ENCODE measurements at regions not wholly inside any gene's neighbourhood (a gene's known extent, or its start where the extent isn't known, plus 50 kb on each side); places are given as distances from the start of the nearest gene placed in this dataset.

GRCh38 chr4:86482306-86483172 is 111.6 kb upstream of the PTPN13 start:
- ChIA-PET CTCF (interaction anchor here (1.1 to 3.1 kb wide), 5 partner anchors 12 to 686 kb away, joined by 3 to 27 read pairs (median 4); no protein-coding TSS in a partner anchor), POLR2A (no interaction called here)
- peak; percentile 92 for ATAC-seq
- TF ChIP-seq NR1H2 (CRISPR knock-in tag; IDR thresholded peaks at IDR 0.05) (no peak), MXD4 (CRISPR knock-in tag; IDR thresholded peaks at IDR 0.05; ENCODE audit: borderline replicate concordance) (no peak), SOX15 (CRISPR knock-in tag; IDR thresholded peaks at IDR 0.05) (no peak), ETV6 (CRISPR knock-in tag; IDR thresholded peaks at IDR 0.05) (no peak), TP53 (CRISPR knock-in tag; IDR thresholded peaks at IDR 0.05) (no peak), FOXP1 (CRISPR knock-in tag; IDR thresholded peaks at IDR 0.05; ENCODE audit: borderline replicate concordance) (no peak), ATF1 (CRISPR knock-in tag; IDR thresholded peaks at IDR 0.05) (no peak), OVOL2 (CRISPR knock-in tag; IDR thresholded peaks at IDR 0.05; ENCODE audit: borderline replicate concordance) (no peak), FOXJ3 (CRISPR knock-in tag; IDR thresholded peaks at IDR 0.05; ENCODE audit: borderline replicate concordance) (peak; percentile 65; the same call in 1 of the 2 replicates), TCF7 (CRISPR knock-in tag; IDR thresholded peaks at IDR 0.05; ENCODE audit: low read depth) (no peak), PRRX2 (CRISPR knock-in tag; IDR thresholded peaks at IDR 0.05) (no peak), ZBTB21 (CRISPR knock-in tag; IDR thresholded peaks at IDR 0.05; ENCODE audit: borderline replicate concordance) (peak; percentile 69; the same call in 1 of the 2 replicates), ZNF425 (CRISPR knock-in tag; conservative IDR thresholded peaks at IDR 0.05) (no peak), MYBL2 (CRISPR knock-in tag; IDR thresholded peaks at IDR 0.05) (no peak), ZNF281 (CRISPR knock-in tag; IDR thresholded peaks at IDR 0.05) (0 out of 2 replicates have a peak, but pooled peaks have one; percentile 44), TEAD1 (CRISPR knock-in tag; IDR thresholded peaks at IDR 0.05) (peak; percentile 40; the same call in 1 of the 2 replicates)
- TF ChIP-seq, protein P1, sequence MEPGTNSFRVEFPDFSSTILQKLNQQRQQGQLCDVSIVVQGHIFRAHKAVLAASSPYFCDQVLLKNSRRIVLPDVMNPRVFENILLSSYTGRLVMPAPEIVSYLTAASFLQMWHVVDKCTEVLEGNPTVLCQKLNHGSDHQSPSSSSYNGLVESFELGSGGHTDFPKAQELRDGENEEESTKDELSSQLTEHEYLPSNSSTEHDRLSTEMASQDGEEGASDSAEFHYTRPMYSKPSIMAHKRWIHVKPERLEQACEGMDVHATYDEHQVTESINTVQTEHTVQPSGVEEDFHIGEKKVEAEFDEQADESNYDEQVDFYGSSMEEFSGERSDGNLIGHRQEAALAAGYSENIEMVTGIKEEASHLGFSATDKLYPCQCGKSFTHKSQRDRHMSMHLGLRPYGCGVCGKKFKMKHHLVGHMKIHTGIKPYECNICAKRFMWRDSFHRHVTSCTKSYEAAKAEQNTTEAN (CRISPR knock-in tag; IDR thresholded peaks at IDR 0.05), result no peak; the same call in 1 of the 2 replicates
- TF ChIP-seq, protein P2, sequence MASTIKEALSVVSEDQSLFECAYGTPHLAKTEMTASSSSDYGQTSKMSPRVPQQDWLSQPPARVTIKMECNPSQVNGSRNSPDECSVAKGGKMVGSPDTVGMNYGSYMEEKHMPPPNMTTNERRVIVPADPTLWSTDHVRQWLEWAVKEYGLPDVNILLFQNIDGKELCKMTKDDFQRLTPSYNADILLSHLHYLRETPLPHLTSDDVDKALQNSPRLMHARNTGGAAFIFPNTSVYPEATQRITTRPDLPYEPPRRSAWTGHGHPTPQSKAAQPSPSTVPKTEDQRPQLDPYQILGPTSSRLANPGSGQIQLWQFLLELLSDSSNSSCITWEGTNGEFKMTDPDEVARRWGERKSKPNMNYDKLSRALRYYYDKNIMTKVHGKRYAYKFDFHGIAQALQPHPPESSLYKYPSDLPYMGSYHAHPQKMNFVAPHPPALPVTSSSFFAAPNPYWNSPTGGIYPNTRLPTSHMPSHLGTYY (CRISPR knock-in tag; IDR thresholded peaks at IDR 0.05), result no peak
- TF ChIP-seq, protein P3, sequence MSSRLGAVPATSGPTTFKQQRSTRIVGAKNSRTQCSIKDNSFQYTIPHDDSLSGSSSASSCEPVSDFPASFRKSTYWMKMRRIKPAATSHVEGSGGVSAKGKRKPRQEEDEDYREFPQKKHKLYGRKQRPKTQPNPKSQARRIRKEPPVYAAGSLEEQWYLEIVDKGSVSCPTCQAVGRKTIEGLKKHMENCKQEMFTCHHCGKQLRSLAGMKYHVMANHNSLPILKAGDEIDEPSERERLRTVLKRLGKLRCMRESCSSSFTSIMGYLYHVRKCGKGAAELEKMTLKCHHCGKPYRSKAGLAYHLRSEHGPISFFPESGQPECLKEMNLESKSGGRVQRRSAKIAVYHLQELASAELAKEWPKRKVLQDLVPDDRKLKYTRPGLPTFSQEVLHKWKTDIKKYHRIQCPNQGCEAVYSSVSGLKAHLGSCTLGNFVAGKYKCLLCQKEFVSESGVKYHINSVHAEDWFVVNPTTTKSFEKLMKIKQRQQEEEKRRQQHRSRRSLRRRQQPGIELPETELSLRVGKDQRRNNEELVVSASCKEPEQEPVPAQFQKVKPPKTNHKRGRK (CRISPR knock-in tag; IDR thresholded peaks at IDR 0.05; ENCODE audit: borderline replicate concordance), result no peak
- TF ChIP-seq, protein P4, sequence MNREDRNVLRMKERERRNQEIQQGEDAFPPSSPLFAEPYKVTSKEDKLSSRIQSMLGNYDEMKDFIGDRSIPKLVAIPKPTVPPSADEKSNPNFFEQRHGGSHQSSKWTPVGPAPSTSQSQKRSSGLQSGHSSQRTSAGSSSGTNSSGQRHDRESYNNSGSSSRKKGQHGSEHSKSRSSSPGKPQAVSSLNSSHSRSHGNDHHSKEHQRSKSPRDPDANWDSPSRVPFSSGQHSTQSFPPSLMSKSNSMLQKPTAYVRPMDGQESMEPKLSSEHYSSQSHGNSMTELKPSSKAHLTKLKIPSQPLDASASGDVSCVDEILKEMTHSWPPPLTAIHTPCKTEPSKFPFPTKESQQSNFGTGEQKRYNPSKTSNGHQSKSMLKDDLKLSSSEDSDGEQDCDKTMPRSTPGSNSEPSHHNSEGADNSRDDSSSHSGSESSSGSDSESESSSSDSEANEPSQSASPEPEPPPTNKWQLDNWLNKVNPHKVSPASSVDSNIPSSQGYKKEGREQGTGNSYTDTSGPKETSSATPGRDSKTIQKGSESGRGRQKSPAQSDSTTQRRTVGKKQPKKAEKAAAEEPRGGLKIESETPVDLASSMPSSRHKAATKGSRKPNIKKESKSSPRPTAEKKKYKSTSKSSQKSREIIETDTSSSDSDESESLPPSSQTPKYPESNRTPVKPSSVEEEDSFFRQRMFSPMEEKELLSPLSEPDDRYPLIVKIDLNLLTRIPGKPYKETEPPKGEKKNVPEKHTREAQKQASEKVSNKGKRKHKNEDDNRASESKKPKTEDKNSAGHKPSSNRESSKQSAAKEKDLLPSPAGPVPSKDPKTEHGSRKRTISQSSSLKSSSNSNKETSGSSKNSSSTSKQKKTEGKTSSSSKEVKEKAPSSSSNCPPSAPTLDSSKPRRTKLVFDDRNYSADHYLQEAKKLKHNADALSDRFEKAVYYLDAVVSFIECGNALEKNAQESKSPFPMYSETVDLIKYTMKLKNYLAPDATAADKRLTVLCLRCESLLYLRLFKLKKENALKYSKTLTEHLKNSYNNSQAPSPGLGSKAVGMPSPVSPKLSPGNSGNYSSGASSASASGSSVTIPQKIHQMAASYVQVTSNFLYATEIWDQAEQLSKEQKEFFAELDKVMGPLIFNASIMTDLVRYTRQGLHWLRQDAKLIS (CRISPR knock-in tag; IDR thresholded peaks at IDR 0.05; ENCODE audit: borderline replicate concordance), result no peak
- TF ChIP-seq, protein P5, sequence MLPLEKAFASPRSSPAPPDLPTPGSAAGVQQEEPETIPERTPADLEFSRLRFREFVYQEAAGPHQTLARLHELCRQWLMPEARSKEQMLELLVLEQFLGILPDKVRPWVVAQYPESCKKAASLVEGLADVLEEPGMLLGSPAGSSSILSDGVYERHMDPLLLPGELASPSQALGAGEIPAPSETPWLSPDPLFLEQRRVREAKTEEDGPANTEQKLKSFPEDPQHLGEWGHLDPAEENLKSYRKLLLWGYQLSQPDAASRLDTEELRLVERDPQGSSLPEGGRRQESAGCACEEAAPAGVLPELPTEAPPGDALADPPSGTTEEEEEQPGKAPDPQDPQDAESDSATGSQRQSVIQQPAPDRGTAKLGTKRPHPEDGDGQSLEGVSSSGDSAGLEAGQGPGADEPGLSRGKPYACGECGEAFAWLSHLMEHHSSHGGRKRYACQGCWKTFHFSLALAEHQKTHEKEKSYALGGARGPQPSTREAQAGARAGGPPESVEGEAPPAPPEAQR (CRISPR knock-in tag; IDR thresholded peaks at IDR 0.05), result no peak

More at GRCh38 chr4:86482306-86483172, 111.6 kb upstream of the PTPN13 start:
- DNase-seq (ENCODE audit: low spot score), result peak; percentile 72
- Mint-ChIP-seq H3K27ac (peak overlapping the region; percentile 98), H3K27me3 (ENCODE audit: low read depth) (no peaks in the 10 kb centered on the region), H3K4me3 (peak overlapping the region; percentile 37), H3K4me1 (peaks cover 35% of the 10 kb centered on the region), H3K9me3 (peaks cover 19% of the 10 kb centered on the region), H3K36me3 (peaks cover 20% of the 10 kb centered on the region)
